COR-L47 (cell line): ENCODE measurements at regions not wholly inside any gene's neighbourhood (a gene's known extent, or its start where the extent isn't known, plus 50 kb on each side); places are given as distances from the start of the nearest gene placed in this dataset.

Experiments used
- DNase-seq: peaks from one replicate; lab custom pipeline; 2025; lab: John Stamatoyannopoulos, UW

- no peak for DNase-seq
These were observed 63.4 kb upstream of the HMGCLL1 start for GRCh38 chr6:55642366-55642765.

- DNase-seq: peak; percentile 3
These were observed 57.6 kb upstream of the HMGCLL1 start for GRCh38 chr6:55636406-55637102.

GRCh38 chr6:55633471-55633870, 54.5 kb upstream of the HMGCLL1 start:
- DNase-seq: no peak

- DNase-seq: no peak
These were observed 54.0 kb upstream of the HMGCLL1 start for GRCh38 chr6:55632953-55633352.
